Hepatocyte (in vitro differentiated cells): ENCODE measurements at regions not wholly inside any gene's neighbourhood (a gene's known extent, or its start where the extent isn't known, plus 50 kb on each side); places are given as distances from the start of the nearest gene placed in this dataset.

ENCODE experiments used
- EZH2 ChIP-seq: fragments of 200-600 bp; sonication (generic); IDR thresholded peaks from 2 replicates; pipeline ENCODE4 v1.6.1; 2016; ENCODE audit warnings: antibody characterized with exemption, mild to moderate bottlenecking, borderline replicate concordance
- TF ChIP-seq, protein P1 (sequence below): fragments of 200-600 bp; sonication (generic); IDR thresholded peaks from 2 replicates; pipeline ENCODE4 v1.5.1; 2016; ENCODE audit warnings: antibody characterized with exemption, mild to moderate bottlenecking; ENCODE audit not compliant: poor library complexity

DNA sequence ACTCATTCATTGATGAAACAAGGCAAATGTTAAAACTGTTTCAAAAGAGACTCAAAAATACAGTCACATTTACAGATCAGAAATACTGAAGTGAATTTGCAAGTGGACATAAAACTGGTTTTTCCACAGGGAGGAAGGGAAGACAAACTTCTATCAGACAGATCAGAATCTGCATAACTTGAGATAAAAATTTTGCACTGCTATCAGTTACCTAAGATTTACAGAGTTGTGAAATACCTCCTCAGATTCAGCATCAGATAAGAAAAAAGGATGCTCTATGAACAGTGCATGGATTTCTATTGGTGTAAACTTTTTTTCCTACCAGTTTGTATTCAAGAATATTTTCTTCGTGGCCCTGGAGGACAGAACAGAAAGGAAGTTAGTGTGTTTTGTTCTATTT is 575.4 kb downstream of the RWDD3 start:
- TF ChIP-seq, protein P1, sequence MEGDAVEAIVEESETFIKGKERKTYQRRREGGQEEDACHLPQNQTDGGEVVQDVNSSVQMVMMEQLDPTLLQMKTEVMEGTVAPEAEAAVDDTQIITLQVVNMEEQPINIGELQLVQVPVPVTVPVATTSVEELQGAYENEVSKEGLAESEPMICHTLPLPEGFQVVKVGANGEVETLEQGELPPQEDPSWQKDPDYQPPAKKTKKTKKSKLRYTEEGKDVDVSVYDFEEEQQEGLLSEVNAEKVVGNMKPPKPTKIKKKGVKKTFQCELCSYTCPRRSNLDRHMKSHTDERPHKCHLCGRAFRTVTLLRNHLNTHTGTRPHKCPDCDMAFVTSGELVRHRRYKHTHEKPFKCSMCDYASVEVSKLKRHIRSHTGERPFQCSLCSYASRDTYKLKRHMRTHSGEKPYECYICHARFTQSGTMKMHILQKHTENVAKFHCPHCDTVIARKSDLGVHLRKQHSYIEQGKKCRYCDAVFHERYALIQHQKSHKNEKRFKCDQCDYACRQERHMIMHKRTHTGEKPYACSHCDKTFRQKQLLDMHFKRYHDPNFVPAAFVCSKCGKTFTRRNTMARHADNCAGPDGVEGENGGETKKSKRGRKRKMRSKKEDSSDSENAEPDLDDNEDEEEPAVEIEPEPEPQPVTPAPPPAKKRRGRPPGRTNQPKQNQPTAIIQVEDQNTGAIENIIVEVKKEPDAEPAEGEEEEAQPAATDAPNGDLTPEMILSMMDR, result no peak
- no peak for TF ChIP-seq EZH2
